NCI-H82 treated with DMSO at 0.1 percent for 48 hours (cell line): ENCODE measurements at regions not wholly inside any gene's neighbourhood (a gene's known extent, or its start where the extent isn't known, plus 50 kb on each side); places are given as distances from the start of the nearest gene placed in this dataset.
"Not testable (repeated sequence)": the region's sequence is repeated elsewhere in the genome, so short reads cannot be mapped to it uniquely, and the experiment has no call there.

Experiments
- DNase-seq: peaks from one replicate; lab custom pipeline; 2025; ENCODE audit not compliant: unreplicated experiment; lab: John Stamatoyannopoulos, UW

DNA sequence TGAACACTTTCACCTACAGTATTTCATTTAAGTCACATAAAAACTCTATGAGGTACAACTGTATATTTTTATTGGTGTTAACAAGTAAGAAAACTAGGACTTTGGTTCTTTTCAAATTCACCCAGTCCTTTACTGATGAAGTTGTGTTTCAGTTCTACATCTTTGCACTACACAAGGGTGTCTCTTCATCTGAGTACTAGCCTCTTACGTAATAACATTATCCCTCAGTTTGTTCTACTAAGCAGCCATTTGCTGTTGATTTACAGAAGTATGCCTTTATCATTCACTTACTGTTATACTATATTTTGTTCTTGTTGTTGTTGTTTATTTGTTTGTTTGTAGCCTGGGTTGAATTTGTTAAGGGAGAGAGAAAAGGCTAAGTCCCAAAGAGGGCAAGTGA, 311.9 kb downstream of the PLOD2 start:
- DNase-seq, result no peak

DNA sequence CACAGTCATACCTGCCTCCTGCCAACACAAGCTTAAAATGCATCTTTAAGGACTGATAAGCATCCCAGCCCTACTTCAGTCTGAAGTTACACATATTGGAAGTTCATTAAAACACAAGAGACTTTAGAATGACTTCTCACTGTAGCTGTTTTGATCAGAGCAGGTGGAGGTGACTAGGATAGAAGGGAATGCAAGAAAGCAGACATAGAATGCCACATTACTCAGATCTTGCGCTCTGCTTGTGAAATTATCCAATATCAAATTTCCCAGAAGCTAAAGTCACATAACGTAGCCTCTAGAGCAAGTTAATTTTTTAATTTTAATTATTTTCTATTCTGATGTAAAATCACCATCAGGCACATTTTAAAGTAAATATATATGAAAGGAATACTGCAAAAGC, 306.5 kb downstream of the PLOD2 start:
- no peak for DNase-seq

DNA sequence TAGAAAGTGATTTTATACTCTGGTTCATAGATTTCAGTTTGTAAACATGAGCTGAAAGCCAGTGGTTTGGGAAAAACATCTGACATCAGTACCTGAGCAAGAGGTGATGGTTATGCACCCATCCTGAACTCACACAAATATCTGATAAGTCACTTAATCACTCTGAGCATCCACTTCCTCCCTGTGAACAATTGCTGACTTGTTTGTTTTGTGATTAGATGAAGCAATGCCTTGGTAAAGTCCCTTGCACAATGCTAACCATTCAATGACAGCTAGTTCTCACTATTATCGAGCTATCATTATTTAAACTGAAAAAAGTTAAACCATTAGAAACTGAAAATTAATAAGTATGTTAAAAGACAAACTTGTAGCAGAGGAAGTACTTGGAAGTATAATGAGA, 303.0 kb downstream of the PLOD2 start:
- DNase-seq, result no peak

DNA sequence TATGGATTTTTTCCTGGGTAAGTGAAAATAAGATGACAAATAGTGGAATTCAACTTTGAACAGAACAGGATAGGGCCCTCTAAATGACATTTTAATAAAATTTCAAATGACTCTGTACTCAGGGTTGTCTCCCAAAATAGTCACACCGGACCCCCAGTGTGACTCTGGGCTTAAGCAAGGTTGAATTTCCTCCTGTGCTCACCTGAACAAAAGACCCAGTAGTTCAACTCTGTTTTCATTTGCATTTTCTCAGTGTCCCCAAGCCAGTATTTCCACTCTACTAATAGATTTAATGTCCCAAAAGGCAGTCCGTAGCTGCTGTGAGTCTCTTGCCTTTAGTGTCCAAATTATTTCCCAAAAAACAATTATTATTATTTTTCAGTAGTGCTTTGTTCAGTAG, 296.6 kb downstream of the PLOD2 start:
- DNase-seq, result no peak

DNA sequence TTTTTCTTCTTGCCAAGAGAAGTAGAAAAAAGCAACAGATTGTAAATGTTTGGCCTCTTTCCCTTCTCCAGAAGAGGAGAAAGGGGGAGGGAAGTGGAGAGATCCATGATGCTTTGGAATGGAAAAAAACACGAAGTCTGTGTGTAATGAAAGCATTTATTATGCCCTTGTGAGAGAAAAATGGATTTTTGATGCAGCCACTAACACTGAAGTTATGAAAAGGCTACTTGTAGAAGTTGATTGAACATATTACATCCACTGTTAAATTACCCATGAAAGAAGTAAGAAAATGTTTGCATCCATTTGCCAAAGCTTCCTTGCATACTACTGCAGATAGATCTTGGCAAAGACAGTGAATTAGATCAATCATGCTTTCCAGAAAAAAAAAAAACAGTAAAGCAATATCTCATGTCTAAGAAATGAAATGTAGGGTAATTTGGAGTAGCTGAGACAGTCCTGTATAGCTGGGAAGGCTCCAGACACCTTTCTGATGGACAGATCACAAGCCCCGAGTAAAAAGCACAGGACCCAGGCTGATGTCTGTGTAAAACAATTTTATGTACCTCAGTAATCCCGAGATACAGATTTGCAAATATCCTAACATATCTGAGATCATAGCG, 295.5 kb downstream of the PLOD2 start:
- no peak for DNase-seq

DNA sequence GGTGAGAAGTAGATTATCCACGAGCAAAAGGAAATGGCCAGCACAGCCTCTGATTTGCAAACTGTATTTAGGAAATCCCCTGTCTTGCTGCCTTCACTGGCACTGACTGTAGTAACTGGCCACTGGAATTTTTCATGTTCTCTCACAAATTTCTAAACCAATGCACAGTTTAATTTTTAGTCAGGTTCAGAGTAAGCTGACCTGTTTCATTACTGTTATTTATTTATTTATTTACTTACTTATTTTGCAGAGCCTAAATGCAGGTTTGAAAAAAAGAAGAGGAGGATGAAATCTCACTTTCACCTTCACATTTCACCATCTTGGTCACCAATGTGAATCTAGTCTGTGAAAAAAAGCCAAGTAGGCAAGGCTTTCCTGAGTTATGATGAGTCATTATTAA, 291.0 kb downstream of the PLOD2 start:
- no peak for DNase-seq

DNA sequence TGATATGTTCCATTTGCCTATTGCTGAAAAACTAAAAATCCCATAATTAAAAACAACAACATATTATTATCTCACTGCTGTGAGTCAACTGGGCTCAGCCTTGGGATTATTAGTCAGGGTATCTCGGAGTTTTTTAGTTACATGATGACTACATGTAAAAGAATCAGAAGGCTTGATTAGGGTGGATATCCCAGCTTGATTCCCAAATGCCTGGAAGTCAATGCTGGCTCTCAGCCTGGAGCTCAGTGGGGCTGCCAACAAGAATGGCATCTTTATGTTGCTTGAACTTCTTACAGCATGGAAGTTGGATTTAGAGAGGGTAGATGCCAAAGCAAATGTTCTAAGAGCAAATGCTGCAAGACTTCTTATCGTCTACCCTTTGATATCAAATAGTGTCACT, 278.5 kb downstream of the PLOD2 start:
- no peak for DNase-seq

DNA sequence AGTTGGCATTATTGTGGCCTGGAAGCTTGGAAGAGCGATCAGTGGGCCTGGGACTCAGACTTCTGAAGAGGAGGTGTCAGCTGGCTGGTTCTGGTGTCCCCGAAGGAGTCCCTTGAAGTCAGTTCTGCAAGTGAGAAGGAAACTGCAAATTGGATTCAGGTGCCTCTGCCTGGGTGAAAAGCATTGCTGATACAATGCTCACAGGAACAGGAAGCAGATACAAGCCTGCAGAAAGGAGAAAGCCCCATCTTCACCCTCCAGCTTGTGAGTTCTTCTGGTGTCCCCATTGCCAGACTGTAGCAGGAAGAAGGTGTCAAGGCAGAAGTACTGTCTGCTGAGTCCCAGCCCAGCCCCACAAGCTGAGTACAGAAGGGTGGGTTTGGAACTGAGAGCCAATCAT, 271.3 kb downstream of the PLOD2 start:
- DNase-seq, result no peak

DNA sequence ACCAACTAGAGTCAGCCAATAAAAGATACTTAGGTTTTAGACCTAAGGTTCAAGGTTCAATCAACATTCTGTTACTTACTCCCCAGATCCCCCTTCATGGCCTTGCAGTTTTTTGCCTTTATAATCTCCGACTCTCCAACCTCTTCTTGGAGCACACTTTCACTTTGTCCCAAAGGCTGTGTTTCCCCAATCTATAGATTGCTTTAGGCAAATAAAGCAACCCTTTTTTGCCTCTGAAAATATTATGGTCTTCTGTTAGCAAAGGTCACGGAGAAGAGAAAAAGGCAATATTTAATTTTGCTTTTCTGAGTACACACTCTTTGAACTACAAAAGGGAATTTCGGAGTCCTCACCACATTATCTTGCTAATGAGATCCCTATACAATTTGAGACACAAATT, 268.1 kb downstream of the PLOD2 start:
- DNase-seq, result no peak

DNA sequence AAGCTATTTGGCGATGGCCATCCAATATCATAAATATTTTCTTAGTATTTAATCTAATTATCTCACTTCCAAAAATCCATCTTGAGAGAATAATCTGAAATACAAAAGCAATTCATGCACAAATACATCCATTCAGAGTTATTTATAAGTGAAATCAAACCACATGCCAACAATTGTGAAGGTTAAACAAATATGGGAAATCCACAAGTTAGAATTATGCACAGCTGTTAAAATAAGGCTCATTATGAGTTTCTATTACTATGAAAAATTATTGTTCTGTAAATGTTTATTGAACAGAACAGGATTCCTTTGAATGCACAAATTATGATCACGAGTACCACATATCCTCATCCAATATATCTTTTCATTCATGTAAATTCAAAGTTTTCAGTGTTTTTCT, 267.7 kb downstream of the PLOD2 start:
- DNase-seq, result no peak

DNA sequence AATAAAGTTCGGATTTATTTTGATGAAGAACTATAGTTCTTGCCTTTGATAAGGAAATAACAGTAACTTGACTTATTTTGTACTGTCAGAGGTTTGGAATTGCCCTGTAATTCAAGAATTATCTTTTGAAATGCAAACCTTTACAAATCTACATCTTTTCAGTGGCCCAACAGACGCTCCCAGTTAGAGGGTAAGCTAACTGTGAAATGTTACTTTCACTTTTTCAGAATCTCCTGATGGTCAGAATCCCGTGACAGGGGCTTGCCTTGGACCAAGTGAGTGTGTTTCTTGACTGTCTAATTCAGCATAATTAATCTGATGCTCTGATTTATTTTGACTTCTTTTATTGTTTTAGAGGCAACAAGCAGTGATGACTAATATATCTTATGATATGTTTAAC, 262.5 kb downstream of the PLOD2 start:
- DNase-seq, result no peak

DNA sequence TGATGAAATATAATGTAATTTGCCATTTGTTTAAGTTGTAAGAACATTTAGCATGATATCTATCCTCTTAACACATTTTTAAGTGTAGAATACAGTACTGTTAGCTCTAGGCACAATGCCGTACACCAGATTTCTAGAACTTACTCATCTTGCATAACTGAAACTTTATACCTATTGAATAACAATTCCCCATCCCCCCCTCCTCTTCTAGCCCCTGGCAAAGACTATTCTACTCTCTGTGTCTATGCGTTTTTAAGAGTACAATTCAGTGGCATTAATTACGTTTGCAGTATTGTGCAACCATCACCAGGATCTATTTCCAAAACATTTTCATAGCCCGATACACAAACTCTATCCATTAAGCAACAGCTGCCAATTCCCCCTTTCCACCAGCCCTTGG, 261.7 kb downstream of the PLOD2 start:
- no peak for DNase-seq

DNA sequence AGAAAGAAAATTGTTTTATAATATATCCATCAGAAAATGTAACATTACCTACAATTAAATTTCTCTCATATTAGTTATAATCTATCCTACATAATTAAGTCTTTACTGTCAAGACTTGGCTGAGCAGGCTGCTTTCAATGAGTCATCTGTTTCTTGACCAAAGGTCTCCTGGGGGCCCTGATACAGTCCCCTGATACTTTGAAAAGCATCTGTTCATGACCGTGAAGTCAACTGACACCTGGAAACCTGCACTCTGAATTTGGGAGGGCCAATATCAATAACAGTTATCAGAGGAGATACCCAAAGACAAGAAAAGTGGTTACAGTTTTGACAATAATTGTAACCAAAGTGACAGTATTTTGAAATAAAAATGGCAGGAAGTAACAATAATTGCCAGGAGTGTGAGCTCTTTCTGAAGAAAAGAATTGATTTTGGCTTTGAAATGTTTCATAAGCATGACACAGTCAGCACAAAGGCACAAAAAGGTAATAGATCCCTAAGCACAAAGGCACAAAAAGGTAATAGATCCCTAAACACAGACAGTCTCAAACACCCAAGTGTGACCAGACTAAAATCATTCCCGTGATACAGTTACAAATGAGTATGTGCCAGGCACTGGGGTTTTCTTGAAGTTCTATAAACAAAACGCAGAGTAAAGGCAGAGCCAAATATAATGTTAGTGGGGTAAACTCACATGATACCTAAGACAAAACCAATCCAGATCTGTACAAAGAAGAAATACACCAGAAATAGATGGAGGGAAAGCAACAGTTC, 260.7 kb downstream of the PLOD2 start:
- DNase-seq, result no peak

DNA sequence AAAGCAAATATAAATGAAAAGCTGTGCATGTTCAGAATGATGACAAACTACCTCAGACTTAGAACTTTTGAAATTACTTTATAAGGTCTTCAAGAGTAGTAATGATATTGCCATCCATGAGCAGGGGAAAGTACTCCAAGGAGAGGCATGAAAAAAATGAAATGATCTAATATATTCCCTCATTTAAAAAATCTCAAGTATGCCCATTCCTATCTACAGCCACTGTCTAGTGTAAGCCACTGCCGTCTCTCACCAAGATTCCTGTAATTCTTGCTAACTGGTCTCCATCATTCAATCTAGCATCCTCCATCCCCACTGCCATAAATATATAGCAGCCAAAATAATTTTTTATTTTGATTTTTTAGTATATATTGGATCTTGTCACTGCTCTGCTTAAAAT, 258.8 kb downstream of the PLOD2 start:
- no peak for DNase-seq

DNA sequence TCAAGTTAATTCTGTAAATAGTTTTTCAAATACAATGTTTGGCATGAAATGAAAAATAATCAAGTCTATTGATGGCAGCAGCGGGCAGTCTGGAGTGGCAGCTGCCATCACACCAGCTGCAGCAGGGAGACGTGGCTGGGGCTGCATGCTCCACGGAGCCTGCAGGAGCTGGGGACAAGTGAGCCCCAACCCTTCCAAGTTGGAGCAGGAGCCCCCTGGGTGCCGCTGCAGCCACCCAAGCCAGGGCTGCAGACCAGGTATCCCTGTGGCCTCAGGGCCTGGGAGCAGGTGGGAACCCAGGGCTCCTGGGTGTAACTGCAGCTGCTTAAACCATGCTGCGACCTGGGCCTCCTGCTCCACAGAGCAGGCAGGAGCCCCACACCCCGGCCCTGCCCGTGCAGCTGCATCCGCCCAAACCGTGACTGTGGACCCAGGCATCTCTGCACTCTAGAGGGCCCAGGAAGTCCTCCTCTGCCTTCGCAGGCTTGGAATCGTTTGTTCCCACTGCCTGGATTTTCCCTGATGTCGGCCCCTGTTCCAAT, 257.4 kb downstream of the PLOD2 start:
- no peak for DNase-seq

DNA sequence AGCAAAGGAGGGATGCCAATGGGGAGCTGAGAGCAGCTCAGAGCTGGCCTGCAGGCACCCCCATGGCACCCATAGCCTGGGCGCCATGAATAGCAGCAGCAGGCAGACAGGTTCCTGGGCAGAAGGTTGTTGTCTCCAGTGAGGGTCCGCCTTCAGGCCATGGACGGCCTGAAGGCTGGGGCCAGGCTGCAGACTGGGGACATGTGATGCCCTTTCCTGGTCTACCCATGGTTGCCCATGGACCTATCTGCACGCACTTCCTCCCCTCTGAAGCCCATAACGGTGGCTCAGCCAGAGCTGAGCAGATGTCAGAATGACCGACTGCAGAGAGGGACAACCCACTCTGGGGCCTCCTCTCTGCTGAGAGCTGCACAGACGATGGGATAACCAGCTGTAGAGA, 256.8 kb downstream of the PLOD2 start:
- DNase-seq, result no peak

DNA sequence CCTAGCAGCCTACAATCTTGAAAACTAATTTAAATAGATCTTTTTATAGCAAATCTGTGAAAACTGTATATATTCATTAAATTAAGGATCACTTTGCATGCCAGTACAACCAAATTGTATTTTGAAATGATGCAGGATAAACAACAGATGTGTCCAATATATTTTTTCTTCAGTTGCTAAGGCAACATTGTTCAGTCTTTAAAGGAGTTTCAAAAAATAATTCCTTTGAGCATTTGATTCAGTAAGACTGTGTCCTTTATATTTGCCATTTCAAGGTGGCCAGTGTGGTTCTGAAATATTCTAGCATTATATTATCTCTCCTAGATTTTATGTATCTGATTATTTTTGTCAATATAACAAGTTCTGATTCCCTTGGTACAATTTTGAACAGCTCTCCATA, 254.7 kb downstream of the PLOD2 start:
- DNase-seq, result no peak

DNA sequence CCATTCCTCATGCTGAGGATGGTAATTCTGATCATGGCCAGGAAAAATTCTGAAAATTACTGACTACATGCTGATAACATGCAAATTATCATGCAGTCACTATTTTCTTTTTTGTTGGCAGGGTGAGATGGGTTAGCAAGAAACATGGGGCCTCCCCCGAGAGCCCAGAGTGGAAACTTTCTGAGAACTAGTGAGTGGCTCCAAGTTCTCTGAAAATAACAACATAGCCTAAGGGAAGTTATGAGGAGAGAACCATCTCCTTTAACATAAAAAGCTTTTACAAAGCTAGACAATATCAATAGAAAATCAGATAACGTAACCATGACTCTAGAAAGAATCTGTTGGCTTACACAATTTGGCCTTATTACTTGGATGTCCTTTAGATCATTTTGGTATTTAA, 254.2 kb downstream of the PLOD2 start:
- no peak for DNase-seq

DNA sequence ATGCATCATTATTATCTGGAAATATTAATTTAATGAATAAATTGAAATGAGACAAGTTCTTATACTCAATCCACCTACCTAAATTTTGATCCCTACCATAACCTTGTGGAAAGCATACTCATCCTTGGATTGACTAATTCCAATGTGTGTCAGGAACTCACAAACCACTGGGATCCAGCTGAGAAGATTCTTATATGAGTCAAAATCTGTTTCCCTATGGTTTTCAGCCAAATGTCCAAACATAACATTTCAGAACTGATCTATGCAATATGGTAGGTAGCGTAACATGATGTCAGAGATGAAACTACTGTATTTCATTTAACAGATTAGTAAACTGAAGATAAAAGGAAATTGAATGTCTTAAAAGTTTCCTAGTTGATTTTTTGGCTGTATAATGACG, 250.0 kb downstream of the PLOD2 start:
- no peak for DNase-seq

DNA sequence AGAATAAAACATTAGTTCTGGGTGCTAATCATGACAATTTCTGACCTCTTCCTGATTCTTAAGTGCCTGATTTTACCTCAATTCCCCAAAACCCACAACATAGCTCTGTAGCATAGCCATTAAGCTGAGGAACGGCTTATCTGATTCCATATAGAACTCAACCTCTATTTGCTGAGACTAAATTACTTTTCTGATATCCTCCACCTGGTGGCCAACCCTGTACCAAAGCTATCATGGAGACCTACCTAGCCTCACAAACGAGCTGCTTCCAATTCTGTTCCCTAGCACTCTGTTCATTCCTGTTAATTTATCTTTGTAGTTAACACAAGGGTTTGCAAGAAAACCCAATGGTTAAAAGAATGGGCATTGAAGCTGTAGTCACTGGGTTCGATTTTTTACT, 245.2 kb downstream of the PLOD2 start:
- DNase-seq, result no peak

DNA sequence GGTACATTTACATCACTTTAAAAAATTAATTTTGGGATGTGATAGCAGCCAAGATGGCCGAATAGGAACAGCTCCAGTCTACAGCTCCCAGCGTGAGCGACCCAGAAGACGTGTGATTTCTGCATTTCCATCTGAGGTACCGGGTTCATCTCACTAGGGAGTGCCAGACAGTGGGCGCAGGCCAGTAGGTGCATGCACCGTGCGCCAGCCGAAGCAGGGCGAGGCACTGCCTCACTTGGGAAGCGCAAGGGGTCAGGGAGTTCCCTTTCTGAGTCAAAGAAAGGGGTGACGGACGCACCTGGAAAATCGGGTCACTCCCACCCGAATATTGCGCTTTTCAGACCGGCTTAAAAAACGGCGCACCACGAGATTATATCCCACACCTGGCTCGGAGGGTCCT, 233.2 kb downstream of the PLOD2 start:
- not testable (repeated sequence) for DNase-seq

DNA sequence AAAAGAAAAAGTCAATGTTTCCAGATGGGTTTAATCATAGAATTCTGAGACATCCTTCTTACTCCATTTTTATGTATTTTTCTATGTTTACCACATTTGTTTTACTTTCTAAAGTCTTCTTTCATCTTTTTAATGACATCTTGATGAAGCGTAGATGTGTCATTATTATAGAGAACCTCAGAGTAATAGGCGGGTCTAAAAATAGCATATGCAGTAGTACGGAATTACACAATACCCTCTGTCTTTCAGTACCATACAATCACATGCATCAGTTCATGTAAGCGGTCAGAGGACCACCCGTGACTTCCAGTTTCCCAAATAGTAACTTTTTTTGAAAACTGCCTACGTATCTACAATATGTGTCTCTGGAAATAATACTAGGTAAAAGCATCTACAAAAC, 224.0 kb downstream of the PLOD2 start:
- DNase-seq, result no peak

DNA sequence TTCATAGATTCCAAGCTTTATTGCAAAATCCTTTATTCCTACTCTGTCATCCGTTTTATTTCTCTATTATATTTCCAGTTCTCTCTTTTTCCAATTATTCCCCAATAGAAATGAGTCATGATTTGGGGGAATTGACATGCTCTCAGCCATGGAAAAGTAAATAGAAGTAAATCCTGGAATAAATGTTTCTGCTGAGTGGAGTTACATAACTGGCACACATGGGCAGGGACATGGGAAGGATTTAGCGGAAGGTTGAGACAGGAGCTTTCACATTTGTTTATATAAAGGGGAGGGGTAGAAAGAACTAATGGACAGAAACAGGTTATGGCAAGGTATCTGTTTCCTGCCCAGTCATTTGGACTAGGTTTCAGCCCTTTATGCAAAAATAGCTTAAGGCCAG, 221.6 kb downstream of the PLOD2 start:
- no peak for DNase-seq
